ENCODE measurements at regions not wholly inside any gene's neighbourhood (a gene's known extent, or its start where the extent isn't known, plus 50 kb on each side); places are given as distances from the start of the nearest gene placed in this dataset.
A peak's percentile ranks its signal among the peaks of the same experiment; 100 is the strongest.

- TF ChIP-seq EZH2phosphoT487 (IDR thresholded peaks at IDR 0.05), result no peak
- TF ChIP-seq CTCF (IDR thresholded peaks at IDR 0.05), result no peak
- TF ChIP-seq EZH2 (IDR thresholded peaks at IDR 0.05), result no peak
- Histone ChIP-seq H2AFZ (replicated peaks) (no peak overlapping the region), H3K79me2 (ENCODE audit: low read depth) (no peaks in the 10 kb centered on the region), H3K4me1 (no peaks in the 10 kb centered on the region), H3K9me3 (ENCODE audit: low read depth) (no peaks in the 10 kb centered on the region), H3K27me3 (no peaks in the 10 kb centered on the region), H3K9ac (no peak overlapping the region), H3F3A (ENCODE audit: low read depth) (no peaks in the 10 kb centered on the region), H3K36me3 (no peaks in the 10 kb centered on the region), H3K4me2 (no peak overlapping the region), H4K20me1 (ENCODE audit: low read depth) (no peaks in the 10 kb centered on the region), H3K27ac (no peak overlapping the region), H3K4me3 (no peak overlapping the region)
- Mint-ChIP-seq H3K27ac (no peak overlapping the region), H3K4me1 (no peaks in the 10 kb centered on the region), H3K36me3 (no peaks in the 10 kb centered on the region), H3K9me3 (no peaks in the 10 kb centered on the region), H3K4me3 (no peak overlapping the region), H3K27me3 (ENCODE audit: insufficient read depth, low read depth) (peaks cover 2% of the 10 kb centered on the region)
- no peak for DNase-seq (ENCODE audit: low spot score)
Measured at GRCh38 chr4:24131954-24132673, 242.3 kb upstream of the PPARGC1A start.

GRCh38 chr4:24130637-24131036 is 240.8 kb upstream of the PPARGC1A start:
- Mint-ChIP-seq H3K27ac (no peak overlapping the region), H3K27me3 (ENCODE audit: insufficient read depth, low read depth) (no peaks in the 10 kb centered on the region)

GRCh38 chr4:24126776-24127175 is 236.9 kb upstream of the PPARGC1A start:
- Histone ChIP-seq H3K9ac (no peak overlapping the region), H3K27ac (no peak overlapping the region), H3K36me3 (no peaks in the 10 kb centered on the region), H3K4me3 (no peak overlapping the region), H3K4me1 (no peaks in the 10 kb centered on the region), H3K79me2 (ENCODE audit: low read depth) (no peaks in the 10 kb centered on the region), H3K27me3 (no peaks in the 10 kb centered on the region), H2AFZ (replicated peaks) (no peak overlapping the region), H3K9me3 (ENCODE audit: low read depth) (no peaks in the 10 kb centered on the region), H3F3A (ENCODE audit: low read depth) (no peaks in the 10 kb centered on the region), H3K4me2 (no peak overlapping the region), H4K20me1 (ENCODE audit: low read depth) (no peaks in the 10 kb centered on the region)
- no peak overlapping the region for H3K27ac Mint-ChIP-seq
- no peaks in the 10 kb centered on the region for H3K36me3 Mint-ChIP-seq
- H3K4me1 Mint-ChIP-seq, result no peaks in the 10 kb centered on the region
- H3K9me3 Mint-ChIP-seq, result no peaks in the 10 kb centered on the region
- DNase-seq (ENCODE audit: low spot score), result peak; percentile 8
- H3K4me3 Mint-ChIP-seq, result no peak overlapping the region
- TF ChIP-seq EZH2phosphoT487 (IDR thresholded peaks at IDR 0.05) (no peak), CTCF (IDR thresholded peaks at IDR 0.05) (no peak), EZH2 (IDR thresholded peaks at IDR 0.05) (no peak)
- no peaks in the 10 kb centered on the region for H3K27me3 Mint-ChIP-seq (ENCODE audit: insufficient read depth, low read depth)

More at GRCh38 chr4:24130637-24131036, 240.8 kb upstream of the PPARGC1A start:
- no peak for TF ChIP-seq EZH2 (IDR thresholded peaks at IDR 0.05)
- no peak for TF ChIP-seq EZH2phosphoT487 (IDR thresholded peaks at IDR 0.05)
- no peak for TF ChIP-seq CTCF (IDR thresholded peaks at IDR 0.05)
- H3K4me1 ChIP-seq, result no peaks in the 10 kb centered on the region
- H3K4me3 ChIP-seq, result no peak overlapping the region
- Mint-ChIP-seq H3K36me3 (no peaks in the 10 kb centered on the region), H3K4me3 (no peak overlapping the region), H3K4me1 (no peaks in the 10 kb centered on the region), H3K9me3 (no peaks in the 10 kb centered on the region)
- H3K9ac ChIP-seq, result no peak overlapping the region
- no peak for DNase-seq (ENCODE audit: low spot score)
- no peaks in the 10 kb centered on the region for H3K27me3 ChIP-seq
- H3F3A ChIP-seq (ENCODE audit: low read depth), result no peaks in the 10 kb centered on the region
- no peaks in the 10 kb centered on the region for H3K9me3 ChIP-seq (ENCODE audit: low read depth)
- H3K79me2 ChIP-seq (ENCODE audit: low read depth), result no peaks in the 10 kb centered on the region
- H3K4me2 ChIP-seq, result no peak overlapping the region
- no peak overlapping the region for H2AFZ ChIP-seq (replicated peaks)
- H4K20me1 ChIP-seq (ENCODE audit: low read depth), result no peaks in the 10 kb centered on the region
- no peaks in the 10 kb centered on the region for H3K36me3 ChIP-seq
- H3K27ac ChIP-seq, result no peak overlapping the region

Measured in neural progenitor cell (in vitro differentiated cells).